K562 (cell line): ENCODE measurements at regions not wholly inside any gene's neighbourhood (a gene's known extent, or its start where the extent isn't known, plus 50 kb on each side); places are given as distances from the start of the nearest gene placed in this dataset.

Source experiments
- ATAC-seq: fragments of 200-7000 bp; cut with Tn5 transposase; 3 replicates; pipeline ENCODE4 v1.9.1; 2020; ENCODE audit warnings: moderate library complexity
- BruUV-seq: library from RNA; stranded (reverse); fragments of 400-500 nt; replicated peaks from 2 replicates; lab custom pipeline; 2021; lab: Mats Ljungman, UMichigan
- CTCF ChIA-PET: fragments of 300-600 bp; formaldehyde crosslinking; extraction: SDS; loops from one replicate; lab custom pipeline; 2021; ENCODE audit warnings: low intra/inter-chr PET ratio; lab: Yijun Ruan, JAX
- POLR2A ChIA-PET: fragments of 300-600, 350-650 bp; sonication (Branson Sonifier 250); formaldehyde crosslinking; extraction: SDS; loops from one replicate; lab custom pipeline; 2021; ENCODE audit warnings: antibody characterized with exemption, inconsistent platforms; lab: Yijun Ruan, JAX
- DNase-seq, 4 experiments: peaks; one replicate each; pipeline versions ENCODE4 v3.0.0 to v3.0.0-alpha.2; 2011 to 2018; ENCODE audit warnings: low spot score in 3 of 4, mixed read lengths in 3 of 4; ENCODE audit errors: extremely low read depth in 1 of 4
- FAIRE-seq: peaks from 2 replicates; lab custom pipeline; 2011; peaks lifted over from hg19 to GRCh38; lab: Jason Lieb, UNC
- H2AFZ ChIP-seq: 2 replicates; pipeline ENCODE4 v1.6.0; 2011; ENCODE audit warnings: low read depth, low read length, control low read depth, inconsistent platforms
- H3K27ac ChIP-seq: fragments of 200-600 bp; 3 replicates; pipeline ENCODE4 v1.8.0; 2011; ENCODE audit warnings: low read depth, mild to moderate bottlenecking, control low read depth, inconsistent platforms, low read length, moderate library complexity, mixed read lengths; ENCODE audit errors: extremely low read depth
- H3K27me3 ChIP-seq, 2 experiments: fragments of 300-600 bp in 1 of 2; 2 replicates in 1 of 2; 3 replicates in 1 of 2; pipeline versions ENCODE4 v1.6.0 to v1.8.0; 2011; ENCODE audit warnings: inconsistent platforms in 2 of 2, low read length in 2 of 2, mild to moderate bottlenecking in 1 of 2, mixed read lengths in 1 of 2, moderate library complexity in 1 of 2; ENCODE audit not compliant: control insufficient read depth in 2 of 2, insufficient read depth in 2 of 2
- H3K36me3 ChIP-seq: fragments of 300-600 bp; 3 replicates; pipeline ENCODE4 v1.8.0; 2011; ENCODE audit warnings: mild to moderate bottlenecking, low read length, inconsistent platforms; ENCODE audit not compliant: control insufficient read depth, insufficient read depth
- H3K4me1 ChIP-seq, 2 experiments: fragments of 200-600 bp in 1 of 2; replicated peaks in 1 of 2; 2 replicates in 1 of 2; 3 replicates in 1 of 2; pipeline versions ENCODE4 v1.5.1 to v1.8.0; 2011; ENCODE audit warnings: inconsistent platforms in 2 of 2, low read length in 2 of 2, mild to moderate bottlenecking in 1 of 2, mixed read lengths in 1 of 2, moderate library complexity in 1 of 2; ENCODE audit not compliant: control insufficient read depth in 2 of 2, insufficient read depth in 2 of 2
- H3K4me2 ChIP-seq: 2 replicates; pipeline ENCODE4 v1.6.1; 2011; ENCODE audit warnings: low read length, control low read depth, inconsistent platforms, mixed read lengths; ENCODE audit not compliant: insufficient read depth
- H3K4me3 ChIP-seq: fragments of 200-600 bp; sonication (generic), shearing (Covaris generic); 2 replicates; pipeline ENCODE4 v1.5.1; 2016; ENCODE audit warnings: control low read depth, inconsistent platforms
- H3K79me2 ChIP-seq: fragments of 200-600 bp; 3 replicates; pipeline ENCODE4 v1.8.0; 2011; ENCODE audit warnings: low read length, inconsistent platforms; ENCODE audit not compliant: control insufficient read depth, insufficient read depth
- H3K9ac ChIP-seq, 2 experiments: 2 replicates each; pipeline versions ENCODE4 v1.6.0 to v1.6.1; 2011; ENCODE audit warnings: low read depth in 2 of 2, low read length in 2 of 2, control low read depth in 1 of 2, inconsistent platforms in 1 of 2, mild to moderate bottlenecking in 1 of 2, mixed read lengths in 1 of 2; ENCODE audit not compliant: insufficient read depth in 1 of 2
- H3K9me1 ChIP-seq: one replicate; pipeline ENCODE4 v1.6.0; 2011; ENCODE audit warnings: inconsistent platforms, mild to moderate bottlenecking, low read length, moderate library complexity; ENCODE audit not compliant: control insufficient read depth, insufficient read depth
- H3K9me3 ChIP-seq: replicated peaks from 2 replicates; pipeline ENCODE4 v1.5.1; 2011; ENCODE audit warnings: low read depth, low read length, inconsistent platforms; ENCODE audit not compliant: control insufficient read depth, insufficient read depth
- H4K20me1 ChIP-seq: replicated peaks from 2 replicates; pipeline ENCODE4 v1.6.1; 2011; ENCODE audit warnings: low read length, inconsistent platforms, mixed read lengths; ENCODE audit not compliant: control insufficient read depth, insufficient read depth
- BCOR ChIP-seq: fragments of 450-650 bp; IDR thresholded peaks from 2 replicates; pipeline ENCODE4 v1.6.1; 2016
- CBX2 ChIP-seq: fragments of 200-600 bp; sonication (generic); IDR thresholded peaks from one replicate; pipeline ENCODE4 v1.6.1; 2012; ENCODE audit warnings: mild to moderate bottlenecking, low read length, inconsistent platforms; ENCODE audit not compliant: insufficient read depth, poor library complexity, severe bottlenecking
- CBX3 ChIP-seq, 2 experiments: IDR thresholded peaks; 1 replicate in 1 of 2; 2 replicates in 1 of 2; pipeline ENCODE4 v1.6.1; 2012; ENCODE audit warnings: inconsistent platforms in 2 of 2, low read length in 2 of 2, borderline replicate concordance in 1 of 2, control low read depth in 1 of 2
- CREB1 ChIP-seq, 2 experiments: sonication (generic) in 1 of 2; formaldehyde crosslinking in 1 of 2; IDR thresholded peaks; 2 replicates each; pipeline versions ENCODE4 v1.6.1 to v1.8.0; 2012 to 2022; ENCODE audit warnings: inconsistent platforms in 1 of 2, mild to moderate bottlenecking in 1 of 2, missing genetic modification reagents in 1 of 2, moderate library complexity in 1 of 2
- KLF1 ChIP-seq: fragments of 450-650 bp; IDR thresholded peaks from 2 replicates; pipeline ENCODE4 v1.6.1; 2016; ENCODE audit warnings: missing genetic modification characterization, missing compliant biosample characterization
- MECOM ChIP-seq: fragments of 250-450 bp; sonication (Bioruptor Pico); IDR thresholded peaks from 2 replicates; pipeline ENCODE4 v1.8.0; 2022; ENCODE audit warnings: inconsistent platforms
- POU5F1 ChIP-seq: fragments of 150-350 bp; IDR thresholded peaks from 2 replicates; pipeline ENCODE4 v1.6.1; 2014; ENCODE audit warnings: borderline replicate concordance, low read length, low read depth, mild to moderate bottlenecking; ENCODE audit not compliant: partially characterized antibody
- SRSF1 ChIP-seq: fragments of 200-400 bp; formaldehyde crosslinking; IDR thresholded peaks from 2 replicates; pipeline ENCODE4 v1.6.1; 2017; ENCODE audit warnings: mild to moderate bottlenecking, low read depth, low read length, moderate library complexity
- TCF3 ChIP-seq: sonication (generic); formaldehyde crosslinking; IDR thresholded peaks from 2 replicates; pipeline ENCODE4 v1.4.0; 2020; ENCODE audit warnings: mild to moderate bottlenecking, missing genetic modification reagents
- TOE1 ChIP-seq, 2 experiments: fragments of 450-650 bp in 1 of 2; sonication (generic) in 1 of 2; formaldehyde crosslinking in 1 of 2; IDR thresholded peaks; 2 replicates each; pipeline versions ENCODE4 v1.7.1 to v1.8.0; 2016 to 2022; ENCODE audit warnings: borderline replicate concordance in 2 of 2, mild to moderate bottlenecking in 2 of 2, antibody characterized with exemption in 1 of 2, inconsistent platforms in 1 of 2, low read depth in 1 of 2, missing genetic modification reagents in 1 of 2, moderate library complexity in 1 of 2
- ZEB2 ChIP-seq: fragments of 450-650 bp; IDR thresholded peaks from 2 replicates; pipeline ENCODE4 v1.6.1; 2016
- ZNF232 ChIP-seq: sonication (generic); formaldehyde crosslinking; IDR thresholded peaks from 2 replicates; pipeline ENCODE4 v1.8.0; 2022; ENCODE audit warnings: mild to moderate bottlenecking, missing genetic modification reagents
- WGBS: fragments of 100-300 bp; shearing (Covaris generic); methylation state at CpG from one replicate; pipeline ENCODE4 v1.1.6; 2016; ENCODE audit warnings: low coverage, mixed read lengths; ENCODE audit not compliant: insufficient coverage; ENCODE audit errors: missing lambda C conversion rate; 5-methylcytosine and 5-hydroxymethylcytosine counted together
- in situ Hi-C: fragments of 300-500 bp; cut with MboI; formaldehyde crosslinking; loops from 4 replicates; pipeline ENCODE4 v1.15.0; 2018; ENCODE audit warnings: inconsistent platforms, mixed read lengths
- intact Hi-C: fragments of 100-400 bp; cut with micrococcal nuclease; formaldehyde crosslinking; loops from 2 replicates; pipeline ENCODE4 v1.14.2; 2022
- TF ChIP-seq, protein P1 (sequence below): fragments of 450-650 bp; formaldehyde crosslinking; conservative IDR thresholded peaks from 2 replicates; pipeline ENCODE4 v1.4.0; 2022; ENCODE audit warnings: mild to moderate bottlenecking, missing genetic modification characterization
- TF ChIP-seq, protein P2 (sequence below): sonication (generic); formaldehyde crosslinking; IDR thresholded peaks from 2 replicates; pipeline ENCODE4 v1.8.0; 2022; ENCODE audit warnings: mild to moderate bottlenecking, missing genetic modification reagents

DNA sequence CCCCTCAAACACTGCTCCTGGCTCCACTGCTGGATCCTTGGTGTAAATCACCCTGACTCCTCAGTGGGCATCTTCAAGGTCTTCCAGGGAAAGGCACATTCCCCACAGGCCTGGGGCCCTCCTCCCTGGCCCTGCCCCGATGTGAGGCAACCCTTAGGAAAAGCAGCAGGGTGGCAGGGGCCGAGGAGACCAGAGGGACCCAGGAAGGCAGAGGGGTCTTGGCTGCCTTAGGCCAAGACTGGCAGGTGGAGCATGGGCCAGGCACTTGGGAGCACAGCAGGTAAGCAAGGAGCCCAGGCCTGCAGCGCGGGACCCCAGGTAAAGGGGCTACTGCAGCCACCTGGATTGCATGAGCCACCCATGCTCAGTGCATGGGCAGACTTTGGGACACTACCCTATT is 96.9 kb downstream of the GYPC start:
- H4K20me1 ChIP-seq: no peaks in the 10 kb centered on the region; the same call in 1 of the 2 replicates
- no peak for TF ChIP-seq TCF3 (CRISPR knock-in tag)
- no peak for TF ChIP-seq MECOM (CRISPR knock-in tag)
- no peak for TF ChIP-seq SRSF1
- no peak for TF ChIP-seq BCOR
- TF ChIP-seq CBX2: no peak
- TF ChIP-seq ZNF232 (CRISPR knock-in tag): no peak
- TF ChIP-seq, protein P1, sequence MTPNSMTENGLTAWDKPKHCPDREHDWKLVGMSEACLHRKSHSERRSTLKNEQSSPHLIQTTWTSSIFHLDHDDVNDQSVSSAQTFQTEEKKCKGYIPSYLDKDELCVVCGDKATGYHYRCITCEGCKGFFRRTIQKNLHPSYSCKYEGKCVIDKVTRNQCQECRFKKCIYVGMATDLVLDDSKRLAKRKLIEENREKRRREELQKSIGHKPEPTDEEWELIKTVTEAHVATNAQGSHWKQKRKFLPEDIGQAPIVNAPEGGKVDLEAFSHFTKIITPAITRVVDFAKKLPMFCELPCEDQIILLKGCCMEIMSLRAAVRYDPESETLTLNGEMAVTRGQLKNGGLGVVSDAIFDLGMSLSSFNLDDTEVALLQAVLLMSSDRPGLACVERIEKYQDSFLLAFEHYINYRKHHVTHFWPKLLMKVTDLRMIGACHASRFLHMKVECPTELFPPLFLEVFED (CRISPR knock-in tag): no peak
- TF ChIP-seq POU5F1: no peak
- TF ChIP-seq TOE1 (IDR thresholded peaks at IDR 0.05; ENCODE audit: borderline replicate concordance): no peak
- no peak for TF ChIP-seq TOE1 (CRISPR knock-in tag; IDR thresholded peaks at IDR 0.05; ENCODE audit: borderline replicate concordance, low read depth)
- TF ChIP-seq KLF1 (tag): no peak
- TF ChIP-seq CREB1 (IDR thresholded peaks at IDR 0.05): no peak
- no peak for TF ChIP-seq CREB1 (CRISPR knock-in tag; IDR thresholded peaks at IDR 0.05)
- no peak for TF ChIP-seq ZEB2
- TF ChIP-seq, protein P2, sequence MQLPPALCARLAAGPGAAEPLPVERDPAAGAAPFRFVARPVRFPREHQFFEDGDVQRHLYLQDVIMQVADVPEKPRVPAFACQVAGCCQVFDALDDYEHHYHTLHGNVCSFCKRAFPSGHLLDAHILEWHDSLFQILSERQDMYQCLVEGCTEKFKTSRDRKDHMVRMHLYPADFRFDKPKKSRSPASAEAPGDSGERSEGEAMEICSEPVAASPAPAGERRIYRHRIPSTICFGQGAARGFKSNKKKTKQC (CRISPR knock-in tag): no peak
- no peak for TF ChIP-seq CBX3 (IDR thresholded peaks at IDR 0.05; ENCODE audit: borderline replicate concordance in 1 of 2, low read length in 2 of 2)
- TF ChIP-seq, all 486 proteins: peak for 0
- WGBS: 0% methylated on average over 3 of the region's 4 CpGs
- Histone ChIP-seq H3K79me2 (no peaks in the 10 kb centered on the region), H3K4me1 (no peaks in the 10 kb centered on the region; a peak in 1 of 5 replicates), H3K9ac (no peak overlapping the region), H3K27ac (no peak overlapping the region), H2AFZ (no peak overlapping the region), H3K9me3 (no peaks in the 10 kb centered on the region), H3K36me3 (no peaks in the 10 kb centered on the region), H3K4me2 (no peak overlapping the region), H3K27me3 (peaks cover 0 to 17% of the 10 kb centered on the region in 2 experiments; a peak in 2 of 5 replicates), H3K4me3 (no peak overlapping the region), H3K9me1 (no peaks in the 10 kb centered on the region)
- no TSS peak for BruUV-seq
- CTCF ChIA-PET: no interaction called here
- POLR2A ChIA-PET: no interaction called here
- no peak for ATAC-seq
- FAIRE-seq: no peak
- no peak for DNase-seq
- in situ Hi-C loops: no loop called here
- intact Hi-C loops: no loop called here
